H1 (cell line): ENCODE measurements at regions not wholly inside any gene's neighbourhood (a gene's known extent, or its start where the extent isn't known, plus 50 kb on each side); places are given as distances from the start of the nearest gene placed in this dataset.
A peak's percentile ranks its signal among the peaks of the same experiment; 100 is the strongest.

Source experiments
- CTCF ChIA-PET: fragments of 300-600 bp; sonication (Branson Sonifier 250); formaldehyde crosslinking; loops from one replicate; lab custom pipeline; 2021; ENCODE audit not compliant: partially characterized antibody; lab: Charles Lee
- POLR2A ChIA-PET: fragments of 300-600 bp; sonication (Branson Sonifier 250); formaldehyde crosslinking; loops from one replicate; lab custom pipeline; 2021; ENCODE audit warnings: inconsistent platforms; ENCODE audit not compliant: partially characterized antibody; lab: Charles Lee
- DNase-seq, 2 experiments: peaks; one replicate each; pipeline versions ENCODE4 v3.0.0 to v3.0.0-alpha.2; 2010 to 2022; ENCODE audit warnings: low spot score in 2 of 2, low read depth in 1 of 2, mixed read lengths in 1 of 2
- FAIRE-seq: peaks from 2 replicates; lab custom pipeline; 2011; peaks lifted over from hg19 to GRCh38; lab: Jason Lieb, UNC
- H2AFZ ChIP-seq: 2 replicates; pipeline ENCODE4 v1.8.1; 2012; ENCODE audit warnings: low read length, inconsistent platforms
- H2AK5ac ChIP-seq: 2 replicates; pipeline ENCODE4 v1.6.1; 2013; ENCODE audit warnings: low read depth, low read length
- H2BK120ac ChIP-seq: replicated peaks from 2 replicates; pipeline ENCODE3; 2013; ENCODE audit warnings: low read depth, low read length, inconsistent platforms
- H2BK12ac ChIP-seq: 2 replicates; pipeline ENCODE4 v1.6.1; 2013; ENCODE audit warnings: low read depth, low read length
- H2BK15ac ChIP-seq: 2 replicates; pipeline ENCODE4 v1.6.1; 2013; ENCODE audit warnings: low read length
- H2BK20ac ChIP-seq: 2 replicates; pipeline ENCODE4 v1.6.1; 2013; ENCODE audit warnings: low read length
- H2BK5ac ChIP-seq: 2 replicates; pipeline ENCODE4 v1.6.1; 2013; ENCODE audit warnings: low read depth, low read length
- H3K14ac ChIP-seq: 2 replicates; pipeline ENCODE4 v1.6.1; 2013; ENCODE audit warnings: inconsistent platforms; ENCODE audit not compliant: insufficient read length
- H3K18ac ChIP-seq: 2 replicates; pipeline ENCODE4 v1.6.1; 2013; ENCODE audit warnings: low read length; ENCODE audit errors: extremely low read depth
- H3K23ac ChIP-seq: 2 replicates; pipeline ENCODE4 v1.6.1; 2013; ENCODE audit warnings: inconsistent platforms; ENCODE audit not compliant: insufficient read length
- H3K23me2 ChIP-seq: 2 replicates; pipeline ENCODE4 v1.6.1; 2013; ENCODE audit warnings: low read depth, low read length
- H3K27ac ChIP-seq: 2 replicates; pipeline ENCODE4 v1.6.1; 2011; ENCODE audit warnings: low read depth, low read length, inconsistent platforms
- H3K27me3 ChIP-seq, 4 experiments: replicated peaks in 1 of 4; 1 replicate in 1 of 4; 2 replicates in 3 of 4; pipeline versions ENCODE4 v1.6.1 to v1.8.1; 2011 to 2013; ENCODE audit warnings: low read length in 3 of 4, mild to moderate bottlenecking in 3 of 4, inconsistent platforms in 2 of 4, mixed read lengths in 2 of 4, moderate library complexity in 1 of 4; ENCODE audit not compliant: control insufficient read depth in 3 of 4, insufficient read depth in 3 of 4; ENCODE audit errors: extremely low read depth in 1 of 4
- H3K36me3 ChIP-seq, 4 experiments: 2 replicates each; pipeline versions ENCODE4 v1.6.1 to v1.8.1; 2011 to 2013; ENCODE audit warnings: mild to moderate bottlenecking in 4 of 4, low read length in 3 of 4, moderate library complexity in 2 of 4, control low read depth in 1 of 4, inconsistent platforms in 1 of 4; ENCODE audit not compliant: insufficient read depth in 4 of 4, control insufficient read depth in 2 of 4
- H3K4ac ChIP-seq: replicated peaks from 2 replicates; pipeline ENCODE3; 2013; ENCODE audit warnings: low read length, low read depth, mixed read lengths, inconsistent platforms; ENCODE audit not compliant: insufficient read length
- H3K4me1 ChIP-seq, 4 experiments: replicated peaks in 1 of 4; 1 replicate in 1 of 4; 2 replicates in 3 of 4; pipeline versions ENCODE4 v1.6.1 to v1.8.1; 2011 to 2013; ENCODE audit warnings: low read length in 3 of 4, inconsistent platforms in 2 of 4, mixed read lengths in 1 of 4; ENCODE audit not compliant: insufficient read depth in 4 of 4, control insufficient read depth in 3 of 4
- H3K4me2 ChIP-seq, 2 experiments: 2 replicates each; pipeline versions ENCODE4 v1.6.1 to v1.8.1; 2011 to 2013; ENCODE audit warnings: low read depth in 2 of 2, low read length in 2 of 2, control low read depth in 1 of 2, inconsistent platforms in 1 of 2, mild to moderate bottlenecking in 1 of 2; ENCODE audit not compliant: insufficient read depth in 1 of 2
- H3K4me3 ChIP-seq, 4 experiments: fragments of 200-600, 300-600 bp in 1 of 4; sonication (generic), shearing (Covaris generic), sonication (Bioruptor Twin) in 1 of 4; 2 replicates each; pipeline versions ENCODE4 v1.5.1 to v1.8.1; 2011 to 2016; ENCODE audit warnings: low read length in 4 of 4, low read depth in 3 of 4, control low read depth in 2 of 4, inconsistent platforms in 2 of 4, mild to moderate bottlenecking in 2 of 4, mixed read lengths in 1 of 4, moderate library complexity in 1 of 4; ENCODE audit not compliant: insufficient read depth in 2 of 4; ENCODE audit errors: extremely low read depth in 1 of 4
- H3K56ac ChIP-seq: replicated peaks from 2 replicates; pipeline ENCODE3; 2013; ENCODE audit warnings: low read depth, mild to moderate bottlenecking, mixed read lengths, low read length, inconsistent platforms; ENCODE audit not compliant: insufficient read length
- H3K79me1 ChIP-seq: 2 replicates; pipeline ENCODE4 v1.6.1; 2013; ENCODE audit warnings: low read depth, low read length, control low read depth
- H3K79me2 ChIP-seq, 2 experiments: 2 replicates each; pipeline versions ENCODE4 v1.6.1 to v1.8.1; 2012 to 2013; ENCODE audit warnings: low read length in 2 of 2, mild to moderate bottlenecking in 2 of 2, inconsistent platforms in 1 of 2; ENCODE audit not compliant: insufficient read depth in 2 of 2, control insufficient read depth in 1 of 2
- H3K9ac ChIP-seq, 4 experiments: replicated peaks in 1 of 4; 1 replicate in 1 of 4; 2 replicates in 3 of 4; pipeline versions ENCODE4 v1.6.1 to v1.8.1; 2011 to 2013; ENCODE audit warnings: low read depth in 3 of 4, low read length in 3 of 4, control low read depth in 2 of 4, mild to moderate bottlenecking in 2 of 4, moderate library complexity in 2 of 4, inconsistent platforms in 1 of 4; ENCODE audit errors: extremely low read depth in 1 of 4
- H3K9me3 ChIP-seq, 2 experiments: 2 replicates each; pipeline versions ENCODE4 v1.6.1 to v1.8.1; 2012 to 2013; ENCODE audit warnings: mild to moderate bottlenecking in 2 of 2, moderate library complexity in 2 of 2, control low read depth in 1 of 2, inconsistent platforms in 1 of 2, low read depth in 1 of 2, low read length in 1 of 2, mixed read lengths in 1 of 2; ENCODE audit not compliant: insufficient read depth in 2 of 2
- H4K20me1 ChIP-seq, 2 experiments: replicated peaks in 1 of 2; 2 replicates each; pipeline versions ENCODE3 to v1.8.1; 2011 to 2013; ENCODE audit warnings: inconsistent platforms in 2 of 2, low read length in 2 of 2, mild to moderate bottlenecking in 1 of 2; ENCODE audit not compliant: insufficient read depth in 2 of 2, control insufficient read depth in 1 of 2
- H4K5ac ChIP-seq: 2 replicates; pipeline ENCODE4 v1.6.1; 2013; ENCODE audit warnings: low read length, low read depth, mixed read lengths, inconsistent platforms; ENCODE audit not compliant: insufficient read length
- H4K8ac ChIP-seq: 2 replicates; pipeline ENCODE4 v1.8.0; 2013; ENCODE audit warnings: mild to moderate bottlenecking, moderate library complexity, low read length, inconsistent platforms; ENCODE audit not compliant: insufficient read depth; ENCODE audit errors: extremely low read depth
- H4K91ac ChIP-seq: replicated peaks from 2 replicates; pipeline ENCODE3; 2013; ENCODE audit warnings: low read length, mixed read lengths, inconsistent platforms; ENCODE audit not compliant: insufficient read length
- CHD2 ChIP-seq: IDR thresholded peaks from 2 replicates; pipeline ENCODE4 v1.6.1; 2012; ENCODE audit warnings: low read length, improper control_type of control experiment
- EP300 ChIP-seq, 2 experiments: IDR thresholded peaks; 1 replicate in 1 of 2; 2 replicates in 1 of 2; pipeline ENCODE4 v1.6.1; 2011 to 2012; ENCODE audit warnings: low read depth in 2 of 2, low read length in 2 of 2, mild to moderate bottlenecking in 2 of 2, borderline replicate concordance in 1 of 2, inconsistent platforms in 1 of 2, moderate library complexity in 1 of 2
- HDAC6 ChIP-seq: IDR thresholded peaks from one replicate; pipeline ENCODE4 v1.7.1; 2012; ENCODE audit warnings: low read depth, mild to moderate bottlenecking, inconsistent platforms, low read length, moderate library complexity
- PHF8 ChIP-seq: fragments of 200-600 bp; sonication (generic); conservative IDR thresholded peaks from 2 replicates; pipeline ENCODE4 v1.7.1; 2012; ENCODE audit warnings: low read depth, mild to moderate bottlenecking, inconsistent platforms, low read length, moderate library complexity
- SIX5 ChIP-seq: IDR thresholded peaks from 2 replicates; pipeline ENCODE4 v1.6.1; 2011; ENCODE audit warnings: mild to moderate bottlenecking, low read depth, low read length
- WGBS, 2 experiments: shearing (Covaris generic) in 1 of 2; methylation state at CpG; one replicate each; pipeline versions ENCODE4 v1.1.6 to v1.1.7; 2013 to 2015; ENCODE audit warnings: low lambda C conversion rate in 2 of 2, mixed read lengths in 2 of 2, inconsistent platforms in 1 of 2, low coverage in 1 of 2, missing lambda C conversion rate in 1 of 2; ENCODE audit not compliant: insufficient replicate concordance in 2 of 2, insufficient coverage in 1 of 2, insufficient read length in 1 of 2; ENCODE audit errors: extremely low coverage in 1 of 2, missing lambda C conversion rate in 1 of 2; 5-methylcytosine and 5-hydroxymethylcytosine counted together
- TF ChIP-seq, protein P1 (sequence below): IDR thresholded peaks from 2 replicates; pipeline ENCODE4 v1.6.1; 2012; ENCODE audit warnings: low read length, inconsistent platforms

DNA sequence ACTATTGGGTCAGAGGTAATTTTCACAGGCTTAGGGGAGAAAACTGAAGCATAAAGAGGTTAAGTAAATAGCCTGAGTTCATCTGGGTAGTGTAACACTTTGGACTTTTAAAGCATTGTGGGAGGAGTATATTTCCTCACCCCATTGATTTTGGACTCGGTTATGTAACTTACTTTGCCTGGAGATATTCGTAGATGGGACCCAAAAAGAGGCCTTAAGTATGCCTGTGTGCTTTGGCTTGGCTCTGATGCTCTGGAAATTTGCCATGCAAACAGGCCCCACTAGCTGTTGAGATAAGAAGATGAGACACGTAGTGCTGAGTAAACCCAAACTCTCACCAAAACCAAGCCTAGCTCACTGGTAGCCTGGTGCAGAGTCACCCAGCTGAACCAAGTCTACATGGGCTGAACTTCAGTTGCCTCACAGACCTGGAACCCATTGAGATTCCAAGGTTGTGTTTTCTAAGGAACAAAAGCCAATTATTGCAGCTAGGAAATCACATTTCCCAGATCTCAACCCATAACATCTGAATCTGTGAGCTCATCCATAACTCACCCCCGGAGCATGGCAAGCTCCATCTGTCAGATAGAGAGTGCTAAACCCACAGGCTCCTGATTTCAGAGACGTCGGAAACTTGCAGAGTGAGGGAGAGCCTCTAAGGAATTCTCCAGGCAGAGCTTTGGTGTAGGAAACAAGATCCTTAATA is 536.0 kb upstream of the C16orf82 start:
- Histone ChIP-seq H2BK20ac (no peak overlapping the region), H4K20me1 (no peaks in the 10 kb centered on the region), H2BK12ac (no peak overlapping the region), H3K36me3 (no peaks in the 10 kb centered on the region), H3K56ac (no peak overlapping the region), H3K23me2 (peaks cover 2% of the 10 kb centered on the region; the same call in 1 of the 2 replicates), H3K9me3 (no peaks in the 10 kb centered on the region), H3K4me2 (no peak overlapping the region), H2BK120ac (no peak overlapping the region), H3K18ac (no peak overlapping the region), H4K8ac (no peak overlapping the region), H3K14ac (no peak overlapping the region), H4K5ac (no peak overlapping the region), H2AFZ (0 out of 2 replicates have a peak overlapping the region, but pooled peaks have one; percentile 11), H4K91ac (no peak overlapping the region), H3K4me3 (no peak overlapping the region), H3K79me1 (no peaks in the 10 kb centered on the region), H3K79me2 (no peaks in the 10 kb centered on the region), H2BK15ac (no peak overlapping the region), H3K27ac (no peak overlapping the region), H3K4me1 (no peaks in the 10 kb centered on the region), H3K23ac (no peak overlapping the region), H3K4ac (no peak overlapping the region), H2AK5ac (no peak overlapping the region), H3K9ac (no peak overlapping the region), H2BK5ac (no peak overlapping the region), H3K27me3 (no peaks in the 10 kb centered on the region)
- no peak for DNase-seq
- no peak for TF ChIP-seq EP300 (IDR thresholded peaks at IDR 0.05; ENCODE audit: borderline replicate concordance in 1 of 2, low read depth in 2 of 2, low read length in 2 of 2)
- TF ChIP-seq CHD2, result no peak
- TF ChIP-seq, protein P1, sequence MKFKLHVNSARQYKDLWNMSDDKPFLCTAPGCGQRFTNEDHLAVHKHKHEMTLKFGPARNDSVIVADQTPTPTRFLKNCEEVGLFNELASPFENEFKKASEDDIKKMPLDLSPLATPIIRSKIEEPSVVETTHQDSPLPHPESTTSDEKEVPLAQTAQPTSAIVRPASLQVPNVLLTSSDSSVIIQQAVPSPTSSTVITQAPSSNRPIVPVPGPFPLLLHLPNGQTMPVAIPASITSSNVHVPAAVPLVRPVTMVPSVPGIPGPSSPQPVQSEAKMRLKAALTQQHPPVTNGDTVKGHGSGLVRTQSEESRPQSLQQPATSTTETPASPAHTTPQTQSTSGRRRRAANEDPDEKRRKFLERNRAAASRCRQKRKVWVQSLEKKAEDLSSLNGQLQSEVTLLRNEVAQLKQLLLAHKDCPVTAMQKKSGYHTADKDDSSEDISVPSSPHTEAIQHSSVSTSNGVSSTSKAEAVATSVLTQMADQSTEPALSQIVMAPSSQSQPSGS, result no peak
- TF ChIP-seq SIX5, result no peak
- TF ChIP-seq PHF8, result no peak
- TF ChIP-seq HDAC6, result no peak
- WGBS, 2 experiments, result 77% methylated on average over 6 of the region's 6 CpGs; no CpG with 5 or more reads in 1 of the 2 experiments
- ChIA-PET CTCF (interaction anchor here (0.9 to 1.0 kb wide), 2 partner anchors 115 to 126 kb away, joined by 3 read pairs; no protein-coding TSS in a partner anchor), POLR2A (no interaction called here)
- FAIRE-seq, result no peak
